OCI-LY7 (cell line): ENCODE measurements at regions not wholly inside any gene's neighbourhood (a gene's known extent, or its start where the extent isn't known, plus 50 kb on each side); places are given as distances from the start of the nearest gene placed in this dataset.

Experiments
- BruUV-seq: library from RNA; stranded (reverse); fragments of 400-500 nt; replicated peaks from 2 replicates; lab custom pipeline; 2021; lab: Mats Ljungman, UMichigan
- CTCF ChIA-PET: fragments of 300-600 bp; sonication (Branson Sonifier 250); formaldehyde crosslinking; loops from one replicate; lab custom pipeline; 2022; ENCODE audit warnings: antibody characterized with exemption; ENCODE audit not compliant: unreplicated experiment; lab: Charles Lee
- POLR2A ChIA-PET: fragments of 300-600 bp; sonication (Branson Sonifier 250); formaldehyde crosslinking; loops from one replicate; lab custom pipeline; 2022; ENCODE audit warnings: antibody characterized with exemption; lab: Charles Lee
- DNase-seq: peaks from one replicate; pipeline ENCODE4 v3.0.0-alpha.2; 2015; ENCODE audit warnings: low spot score
- H2AFZ ChIP-seq: fragments of 200-600 bp; sonication (generic), shearing (Covaris generic); 2 replicates; pipeline ENCODE4 v1.6.1; 2014; ENCODE audit warnings: mild to moderate bottlenecking, antibody characterized with exemption, low read length, moderate library complexity
- H3K27ac ChIP-seq: fragments of 200-600 bp; sonication (generic); 2 replicates; pipeline ENCODE4 v1.5.1; 2014; ENCODE audit warnings: mixed run types, low read depth, mild to moderate bottlenecking, moderate library complexity, low read length, inconsistent platforms; ENCODE audit not compliant: poor library complexity, severe bottlenecking
- H3K36me3 ChIP-seq: fragments of 200-600 bp; sonication (generic); 2 replicates; pipeline ENCODE4 v1.6.1; 2014; ENCODE audit warnings: mild to moderate bottlenecking, antibody characterized with exemption, low read length, moderate library complexity, mixed read lengths; ENCODE audit not compliant: insufficient read depth
- H3K4me1 ChIP-seq: fragments of 200-600 bp; sonication (generic); 2 replicates; pipeline ENCODE4 v1.5.1; 2014; ENCODE audit warnings: mild to moderate bottlenecking, low read length; ENCODE audit not compliant: insufficient read depth, poor library complexity, severe bottlenecking
- H3K4me2 ChIP-seq: fragments of 200-600 bp; sonication (generic); 2 replicates; pipeline ENCODE4 v1.6.1; 2014; ENCODE audit warnings: mild to moderate bottlenecking, low read length
- H3K4me3 ChIP-seq: fragments of 200-600 bp; sonication (generic); 2 replicates; pipeline ENCODE4 v1.5.1; 2014; ENCODE audit warnings: mild to moderate bottlenecking, low read depth, low read length; ENCODE audit not compliant: poor library complexity, severe bottlenecking
- H3K79me2 ChIP-seq: fragments of 200-600 bp; sonication (generic); 2 replicates; pipeline ENCODE4 v1.6.1; 2016; ENCODE audit warnings: low read depth, mild to moderate bottlenecking, low read length, moderate library complexity, mixed read lengths; ENCODE audit not compliant: insufficient read depth
- H3K9me2 ChIP-seq: fragments of 200-600 bp; sonication (generic); 2 replicates; pipeline ENCODE4 v1.6.1; 2016; ENCODE audit warnings: mild to moderate bottlenecking, low read length, mixed read lengths; ENCODE audit not compliant: insufficient read depth
- H3K9me3 ChIP-seq: fragments of 200-600 bp; sonication (generic); 2 replicates; pipeline ENCODE4 v1.6.1; 2014; ENCODE audit warnings: mild to moderate bottlenecking, mixed run types, low read length, mixed read lengths
- H4K20me1 ChIP-seq: fragments of 200-600 bp; sonication (generic); 2 replicates; pipeline ENCODE4 v1.6.1; 2014; ENCODE audit warnings: mild to moderate bottlenecking, antibody characterized with exemption, low read length, moderate library complexity, mixed read lengths; ENCODE audit not compliant: insufficient read depth
- CTCF ChIP-seq: fragments of 200-600 bp; sonication (generic); conservative IDR thresholded peaks from 2 replicates; pipeline ENCODE4 v1.5.1; 2014; ENCODE audit warnings: mild to moderate bottlenecking, antibody characterized with exemption, low read length, moderate library complexity, mixed read lengths
- EZH2phosphoT487 ChIP-seq: fragments of 200-600 bp; sonication (generic); IDR thresholded peaks from 2 replicates; pipeline ENCODE4 v1.6.1; 2018; ENCODE audit warnings: low read depth, borderline replicate concordance, mild to moderate bottlenecking, mixed run types, antibody characterized with exemption, low read length, moderate library complexity, mixed read lengths
- intact Hi-C: fragments of 100-400 bp; cut with micrococcal nuclease; formaldehyde crosslinking; loops from one replicate; pipeline ENCODE4 v1.10.0; 2022; ENCODE audit not compliant: unreplicated experiment

- no TSS peak for BruUV-seq
- ChIA-PET POLR2A (no interaction called here), CTCF (no interaction called here)
- H3K9me2 ChIP-seq = no peaks in the 10 kb centered on the region
- H4K20me1 ChIP-seq = no peaks in the 10 kb centered on the region
- no peaks in the 10 kb centered on the region for H3K9me3 ChIP-seq
- no peaks in the 10 kb centered on the region for H3K79me2 ChIP-seq
- TF ChIP-seq CTCF = no peak
- no peak for TF ChIP-seq EZH2phosphoT487
- no peak overlapping the region for H3K4me2 ChIP-seq
- H3K4me1 ChIP-seq = no peaks in the 10 kb centered on the region
- no peak overlapping the region for H3K27ac ChIP-seq
- intact Hi-C loops = no loop called here
- DNase-seq = no peak
- H2AFZ ChIP-seq = no peak overlapping the region
- no peaks in the 10 kb centered on the region for H3K36me3 ChIP-seq
- no peak overlapping the region for H3K4me3 ChIP-seq
Measured at GRCh38 chr9:2497666-2498400, 123.8 kb upstream of the VLDLR start.

- Histone ChIP-seq H3K9me3 (no peaks in the 10 kb centered on the region), H3K27ac (no peak overlapping the region), H2AFZ (no peak overlapping the region), H3K4me3 (no peak overlapping the region), H3K4me1 (no peaks in the 10 kb centered on the region), H3K36me3 (no peaks in the 10 kb centered on the region), H3K4me2 (no peak overlapping the region), H3K9me2 (no peaks in the 10 kb centered on the region), H3K79me2 (no peaks in the 10 kb centered on the region), H4K20me1 (no peaks in the 10 kb centered on the region)
- CTCF ChIA-PET = no interaction called here
- intact Hi-C loops = loop anchor here (1.0 kb wide), 1 partner anchor 38 kb away; no protein-coding TSS in a partner anchor
- DNase-seq = no peak
- TF ChIP-seq EZH2phosphoT487 (no peak), CTCF (no peak)
- no TSS peak for BruUV-seq
- POLR2A ChIA-PET = no interaction called here
Measured at GRCh38 chr9:2502210-2502609, 119.4 kb upstream of the VLDLR start.

GRCh38 chr9:2502760-2503159 lies 118.8 kb upstream of the VLDLR start:
- no peak overlapping the region for H2AFZ ChIP-seq
- no peak for DNase-seq
- H3K4me2 ChIP-seq = no peak overlapping the region
- POLR2A ChIA-PET = no interaction called here
- no peaks in the 10 kb centered on the region for H4K20me1 ChIP-seq
- H3K9me3 ChIP-seq = no peaks in the 10 kb centered on the region
- no TSS peak for BruUV-seq
- TF ChIP-seq CTCF (no peak), EZH2phosphoT487 (no peak)
- H3K36me3 ChIP-seq = no peaks in the 10 kb centered on the region
- H3K9me2 ChIP-seq = no peaks in the 10 kb centered on the region
- no peak overlapping the region for H3K4me3 ChIP-seq
- no peak overlapping the region for H3K27ac ChIP-seq
- intact Hi-C loops = loop anchor here (1.0 kb wide), 1 partner anchor 38 kb away; no protein-coding TSS in a partner anchor
- no peaks in the 10 kb centered on the region for H3K79me2 ChIP-seq
- no peaks in the 10 kb centered on the region for H3K4me1 ChIP-seq
- CTCF ChIA-PET = interaction anchor here (0.6 kb wide), 1 partner anchor 267 kb away, joined by 3 read pairs; no protein-coding TSS in a partner anchor
